ENCODE measurements at regions not wholly inside any gene's neighbourhood (a gene's known extent, or its start where the extent isn't known, plus 50 kb on each side); places are given as distances from the start of the nearest gene placed in this dataset.
"Not testable (repeated sequence)": the region's sequence is repeated elsewhere in the genome, so short reads cannot be mapped to it uniquely, and the experiment has no call there.

DNA sequence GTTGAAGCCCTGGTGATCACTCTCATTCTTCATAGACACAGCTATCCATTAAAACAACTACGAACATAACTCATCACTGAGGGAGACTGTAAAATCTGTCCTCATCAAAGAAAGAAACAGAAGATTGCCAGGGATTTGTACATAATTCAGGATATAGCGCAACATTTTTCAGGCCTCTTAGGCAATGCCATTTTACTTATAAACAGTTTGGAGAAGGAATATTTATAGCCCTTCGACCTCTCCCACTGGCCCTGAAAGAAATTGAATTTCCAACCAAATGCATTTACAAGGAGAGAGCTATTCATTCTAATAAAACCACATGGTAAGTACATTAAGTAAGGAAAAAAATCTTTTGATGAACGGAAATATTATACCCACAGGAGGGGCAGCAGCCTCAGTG is 295.0 kb downstream of the RAD51AP2 start:
- Histone ChIP-seq H3K9me3 (no peaks in the 10 kb centered on the region), H3K36me3 (no peaks in the 10 kb centered on the region), H3K27me3 (replicated peaks; ENCODE audit: insufficient read depth) (no peaks in the 10 kb centered on the region), H3K4me3 (no peak overlapping the region), H3K27ac (no peak overlapping the region), H3K4me1 (replicated peaks) (no peaks in the 10 kb centered on the region)
- 70% methylated on average over 4 of the region's 4 CpGs for WGBS
- intact Hi-C loops (cut with DNase I): no loop called here
- no peak for DNase-seq (ENCODE audit: low spot score)
- TF ChIP-seq, protein P1, sequence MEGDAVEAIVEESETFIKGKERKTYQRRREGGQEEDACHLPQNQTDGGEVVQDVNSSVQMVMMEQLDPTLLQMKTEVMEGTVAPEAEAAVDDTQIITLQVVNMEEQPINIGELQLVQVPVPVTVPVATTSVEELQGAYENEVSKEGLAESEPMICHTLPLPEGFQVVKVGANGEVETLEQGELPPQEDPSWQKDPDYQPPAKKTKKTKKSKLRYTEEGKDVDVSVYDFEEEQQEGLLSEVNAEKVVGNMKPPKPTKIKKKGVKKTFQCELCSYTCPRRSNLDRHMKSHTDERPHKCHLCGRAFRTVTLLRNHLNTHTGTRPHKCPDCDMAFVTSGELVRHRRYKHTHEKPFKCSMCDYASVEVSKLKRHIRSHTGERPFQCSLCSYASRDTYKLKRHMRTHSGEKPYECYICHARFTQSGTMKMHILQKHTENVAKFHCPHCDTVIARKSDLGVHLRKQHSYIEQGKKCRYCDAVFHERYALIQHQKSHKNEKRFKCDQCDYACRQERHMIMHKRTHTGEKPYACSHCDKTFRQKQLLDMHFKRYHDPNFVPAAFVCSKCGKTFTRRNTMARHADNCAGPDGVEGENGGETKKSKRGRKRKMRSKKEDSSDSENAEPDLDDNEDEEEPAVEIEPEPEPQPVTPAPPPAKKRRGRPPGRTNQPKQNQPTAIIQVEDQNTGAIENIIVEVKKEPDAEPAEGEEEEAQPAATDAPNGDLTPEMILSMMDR (IDR thresholded peaks at IDR 0.05): no peak
- no peak for TF ChIP-seq POLR2A (IDR thresholded peaks at IDR 0.05)
- TF ChIP-seq POLR2AphosphoS5 (IDR thresholded peaks at IDR 0.05): no peak

DNA sequence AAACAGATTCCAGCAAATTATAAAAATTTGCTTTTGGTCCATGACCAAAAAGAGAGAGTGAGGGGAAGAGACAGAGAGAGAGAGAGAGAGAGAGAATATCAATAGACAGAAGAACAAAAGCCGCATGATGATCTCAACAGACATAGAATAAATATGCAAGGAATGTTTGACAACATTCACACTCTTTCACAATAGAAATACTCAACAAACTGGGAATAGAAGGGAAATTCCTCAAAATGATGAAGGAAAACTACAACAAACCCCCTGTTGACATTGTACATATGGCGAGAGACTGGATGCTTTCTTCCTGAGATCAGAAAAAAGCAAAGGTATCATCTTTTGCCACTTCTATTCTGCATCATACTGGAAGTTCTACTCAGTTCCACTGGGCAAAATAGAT is 309.7 kb downstream of the RAD51AP2 start:
- no peak overlapping the region for H3K27ac ChIP-seq
- DNase-seq (ENCODE audit: low spot score): no peak
- H3K4me3 ChIP-seq: no peak overlapping the region
- intact Hi-C loops (cut with DNase I): no loop called here
- no peak for TF ChIP-seq POLR2AphosphoS5 (IDR thresholded peaks at IDR 0.05)
- no peak for TF ChIP-seq POLR2A (IDR thresholded peaks at IDR 0.05)
- TF ChIP-seq, protein P1 (IDR thresholded peaks at IDR 0.05): no peak
- no peaks in the 10 kb centered on the region for H3K9me3 ChIP-seq
- H3K27me3 ChIP-seq (replicated peaks; ENCODE audit: insufficient read depth): no peaks in the 10 kb centered on the region
- no peaks in the 10 kb centered on the region for H3K4me1 ChIP-seq (replicated peaks)
- H3K36me3 ChIP-seq: no peaks in the 10 kb centered on the region
- 40% methylated on average over 2 of the region's 2 CpGs for WGBS

DNA sequence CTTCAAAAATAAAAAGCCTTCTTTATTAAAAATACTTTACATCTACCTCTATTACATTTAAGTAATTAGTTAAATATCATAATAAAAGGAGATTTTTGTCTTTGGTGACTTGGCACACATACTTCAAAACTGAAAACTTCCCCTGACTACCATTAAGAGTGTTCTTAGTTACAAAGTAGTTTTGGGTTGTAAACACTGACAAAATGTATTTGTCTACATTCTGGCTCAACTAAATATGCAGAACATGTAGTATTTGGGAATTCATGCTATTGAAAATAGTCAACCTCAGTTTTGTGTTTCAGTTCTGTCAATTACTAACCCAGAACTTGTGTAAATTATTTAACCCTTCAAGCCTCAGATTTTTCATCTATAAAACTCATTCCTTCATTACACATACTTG is 311.5 kb downstream of the RAD51AP2 start:
- TF ChIP-seq, protein P1 (IDR thresholded peaks at IDR 0.05): no peak
- TF ChIP-seq POLR2AphosphoS5 (IDR thresholded peaks at IDR 0.05): no peak
- no peak for TF ChIP-seq POLR2A (IDR thresholded peaks at IDR 0.05)
- DNase-seq (ENCODE audit: low spot score): no peak
- Histone ChIP-seq H3K4me3 (no peak overlapping the region), H3K27ac (no peak overlapping the region), H3K27me3 (replicated peaks; ENCODE audit: insufficient read depth) (no peaks in the 10 kb centered on the region), H3K9me3 (no peaks in the 10 kb centered on the region), H3K4me1 (replicated peaks) (no peaks in the 10 kb centered on the region), H3K36me3 (no peaks in the 10 kb centered on the region)
- intact Hi-C loops (cut with DNase I): no loop called here

DNA sequence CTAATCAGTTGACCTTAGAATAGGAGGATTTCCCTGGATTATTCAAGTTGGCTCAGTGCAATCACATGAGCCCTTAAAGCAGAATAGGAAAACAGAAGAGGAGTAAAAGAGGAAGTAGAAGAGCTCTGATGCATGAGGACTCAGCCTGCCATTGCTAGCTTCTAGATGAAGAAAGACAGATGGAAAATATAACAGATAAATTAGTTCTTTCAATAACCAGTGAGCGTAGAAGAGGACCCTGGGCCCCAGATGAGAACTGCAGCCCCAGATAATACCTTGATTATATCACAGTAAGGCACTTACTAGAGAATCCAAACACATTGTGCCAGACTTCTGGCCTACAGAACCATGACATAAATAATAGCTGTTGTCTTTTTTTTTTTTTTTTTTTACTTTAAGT is 314.0 kb downstream of the RAD51AP2 start:
- H3K36me3 ChIP-seq; H3K27me3 ChIP-seq (replicated peaks; ENCODE audit: insufficient read depth); DNase-seq (ENCODE audit: low spot score); intact Hi-C loops (cut with DNase I); H3K27ac ChIP-seq; H3K4me3 ChIP-seq; H3K4me1 ChIP-seq (replicated peaks); H3K9me3 ChIP-seq: not testable (repeated sequence)
- 86% methylated on average over 1 of the region's 1 CpG for WGBS

DNA sequence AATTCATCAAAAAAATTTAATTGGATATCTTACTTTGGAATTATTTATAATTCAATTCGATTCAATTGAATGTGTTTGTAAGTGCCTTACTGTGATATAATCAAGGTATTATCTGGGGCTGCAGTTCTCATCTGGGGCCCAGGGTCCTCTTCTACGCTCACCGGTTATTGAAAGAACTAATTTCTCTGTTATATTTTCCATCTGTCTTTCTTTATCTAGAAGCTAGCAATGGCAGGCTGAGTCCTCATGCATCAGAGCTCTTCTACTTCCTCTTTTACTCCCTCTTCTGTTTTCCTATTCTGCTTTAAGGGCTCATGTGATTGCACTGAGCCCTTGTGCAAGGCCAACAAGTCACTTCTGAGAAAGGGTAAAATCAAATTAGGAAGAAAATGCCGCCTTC is 315.6 kb downstream of the RAD51AP2 start:
- DNase-seq (ENCODE audit: low spot score); H3K27ac ChIP-seq; intact Hi-C loops (cut with DNase I); H3K36me3 ChIP-seq; H3K9me3 ChIP-seq; H3K4me1 ChIP-seq (replicated peaks); H3K4me3 ChIP-seq; H3K27me3 ChIP-seq (replicated peaks; ENCODE audit: insufficient read depth): not testable (repeated sequence)
- 87% methylated on average over 4 of the region's 4 CpGs for WGBS

DNA sequence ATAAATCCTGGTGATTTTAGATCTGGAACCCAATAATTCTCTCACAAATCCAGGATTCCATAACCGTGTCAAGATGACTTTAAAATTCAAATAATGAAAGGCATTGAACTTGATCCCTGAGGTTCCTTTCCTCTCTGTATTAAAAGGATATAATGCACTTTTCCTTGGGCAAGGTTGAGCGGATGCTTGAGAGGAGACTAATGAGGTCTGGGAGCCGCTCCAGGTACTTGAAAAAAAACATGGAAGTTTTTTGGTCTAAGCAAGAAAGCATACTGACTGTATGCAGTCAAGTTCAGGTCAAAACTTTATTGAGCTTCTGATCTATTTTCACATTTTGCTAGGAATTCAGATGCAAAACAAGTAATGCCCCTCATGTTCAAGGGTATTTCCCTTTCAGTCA is 318.5 kb downstream of the RAD51AP2 start:
- no peak for TF ChIP-seq POLR2A (IDR thresholded peaks at IDR 0.05)
- TF ChIP-seq, protein P1 (IDR thresholded peaks at IDR 0.05): no peak
- TF ChIP-seq POLR2AphosphoS5 (IDR thresholded peaks at IDR 0.05): no peak
- Histone ChIP-seq H3K4me1 (replicated peaks) (no peaks in the 10 kb centered on the region), H3K27ac (no peak overlapping the region), H3K36me3 (no peaks in the 10 kb centered on the region), H3K4me3 (no peak overlapping the region), H3K9me3 (no peaks in the 10 kb centered on the region), H3K27me3 (replicated peaks; ENCODE audit: insufficient read depth) (no peaks in the 10 kb centered on the region)
- DNase-seq (ENCODE audit: low spot score): no peak
- intact Hi-C loops (cut with DNase I): no loop called here
- WGBS: 63% methylated on average over 3 of the region's 3 CpGs

Data from prostate gland (tissue), 2 donors.